ENCODE measurements at regions not wholly inside any gene's neighbourhood (a gene's known extent, or its start where the extent isn't known, plus 50 kb on each side); places are given as distances from the start of the nearest gene placed in this dataset.

DNA sequence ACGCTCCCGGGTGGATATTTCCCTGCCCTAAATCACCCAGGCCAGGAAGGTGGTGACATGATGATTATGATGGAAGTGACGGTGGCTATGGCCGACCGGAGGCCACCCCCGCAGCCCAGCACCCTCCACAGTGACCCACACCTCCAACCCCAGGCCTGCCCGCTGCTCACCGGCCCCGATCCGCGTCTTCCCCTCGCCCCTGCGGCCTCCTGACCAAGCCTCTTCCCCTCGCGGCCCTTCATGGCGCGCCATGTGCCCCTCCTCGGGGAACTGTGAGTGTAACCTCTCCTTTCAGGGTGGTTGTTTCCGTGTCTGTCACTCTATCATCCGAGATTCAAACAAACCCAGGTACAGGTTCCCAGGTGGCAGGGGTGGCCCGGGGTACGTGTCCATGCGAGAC is 78.3 kb downstream of the UNCX start (continued):
- TF ChIP-seq ZNF532 (CRISPR knock-in tag; IDR thresholded peaks at IDR 0.05; ENCODE audit: borderline replicate concordance) (no peak), SOX15 (CRISPR knock-in tag; IDR thresholded peaks at IDR 0.05) (no peak), PREB (CRISPR knock-in tag; IDR thresholded peaks at IDR 0.05; ENCODE audit: borderline replicate concordance) (no peak), ZSCAN18 (CRISPR knock-in tag; IDR thresholded peaks at IDR 0.05) (no peak), FOXP4 (CRISPR knock-in tag; IDR thresholded peaks at IDR 0.05) (no peak), USF1 (CRISPR knock-in tag; IDR thresholded peaks at IDR 0.05) (no peak), CDX4 (CRISPR knock-in tag; IDR thresholded peaks at IDR 0.05; ENCODE audit: borderline replicate concordance) (no peak), JAZF1 (CRISPR knock-in tag; IDR thresholded peaks at IDR 0.05) (no peak), HMGA2 (CRISPR knock-in tag; IDR thresholded peaks at IDR 0.05) (no peak), NR3C1 (CRISPR knock-in tag; conservative IDR thresholded peaks at IDR 0.05; ENCODE audit: low read depth) (no peak), ZBTB43 (CRISPR knock-in tag; IDR thresholded peaks at IDR 0.05) (no peak), ZBTB21 (CRISPR knock-in tag; IDR thresholded peaks at IDR 0.05; ENCODE audit: borderline replicate concordance) (no peak), NFATC4 (CRISPR knock-in tag; IDR thresholded peaks at IDR 0.05) (no peak)

GRCh38 chr7:1311406-1312135 is 78.9 kb downstream of the UNCX start:
- H3K36me3 Mint-ChIP-seq, result no peaks in the 10 kb centered on the region
- ChIA-PET CTCF (interaction anchor here (0.7 kb wide), 1 partner anchor 22 kb away, joined by 3 read pairs; no protein-coding TSS in a partner anchor), POLR2A (no interaction called here)
- peaks cover 8% of the 10 kb centered on the region for H3K9me3 Mint-ChIP-seq
- no peaks in the 10 kb centered on the region for H3K4me1 Mint-ChIP-seq
- H3K27me3 Mint-ChIP-seq (ENCODE audit: low read depth), result no peaks in the 10 kb centered on the region
- DNase-seq (ENCODE audit: low spot score) (no peak), ATAC-seq (no peak)
- no peak overlapping the region for H3K4me3 Mint-ChIP-seq
- no peak overlapping the region for H3K27ac Mint-ChIP-seq
- TF ChIP-seq SOX15 (CRISPR knock-in tag; IDR thresholded peaks at IDR 0.05) (no peak), RELA (CRISPR knock-in tag; IDR thresholded peaks at IDR 0.05; ENCODE audit: borderline replicate concordance) (no peak)

Data from WTC11 (cell line).